LNCaP clone FGC (cell line): ENCODE measurements at regions not wholly inside any gene's neighbourhood (a gene's known extent, or its start where the extent isn't known, plus 50 kb on each side); places are given as distances from the start of the nearest gene placed in this dataset.
"Not testable (repeated sequence)": the region's sequence is repeated elsewhere in the genome, so short reads cannot be mapped to it uniquely, and the experiment has no call there.

Source experiments
- DNase-seq: peaks from one replicate; pipeline ENCODE4 v3.0.0-alpha.2; 2011; ENCODE audit warnings: low read depth
- H3K4me3 ChIP-seq: 2 replicates; pipeline ENCODE4 v1.5.1; 2011; ENCODE audit warnings: mild to moderate bottlenecking, low read depth, low read length, control low read depth
- TF ChIP-seq, protein P1 (sequence below): IDR thresholded peaks from 2 replicates; pipeline ENCODE4 v1.5.1; 2012; ENCODE audit warnings: mild to moderate bottlenecking; ENCODE audit not compliant: control insufficient read depth, insufficient read depth; ENCODE audit errors: extremely low read depth

DNA sequence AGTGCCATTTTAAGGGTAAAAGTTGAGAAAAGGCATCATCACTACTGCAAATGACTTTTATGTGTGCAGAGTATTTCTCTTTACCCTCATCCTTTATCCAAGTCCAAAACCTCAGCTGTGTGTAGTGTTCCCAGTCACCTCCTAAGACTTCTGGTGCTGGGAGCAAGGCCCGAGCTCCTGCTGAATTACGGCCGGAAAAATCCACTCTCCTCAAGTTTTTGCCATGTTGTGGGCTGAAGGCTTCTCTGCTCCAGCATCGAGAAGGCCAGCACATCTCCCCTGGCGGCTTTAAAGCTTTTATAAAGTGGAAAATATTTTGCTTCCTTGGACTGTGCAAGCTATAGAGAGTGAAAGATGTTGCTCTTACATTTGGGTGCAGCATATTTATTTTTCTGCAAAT lies 153.2 kb upstream of the THBS2 start:
- TF ChIP-seq, protein P1, sequence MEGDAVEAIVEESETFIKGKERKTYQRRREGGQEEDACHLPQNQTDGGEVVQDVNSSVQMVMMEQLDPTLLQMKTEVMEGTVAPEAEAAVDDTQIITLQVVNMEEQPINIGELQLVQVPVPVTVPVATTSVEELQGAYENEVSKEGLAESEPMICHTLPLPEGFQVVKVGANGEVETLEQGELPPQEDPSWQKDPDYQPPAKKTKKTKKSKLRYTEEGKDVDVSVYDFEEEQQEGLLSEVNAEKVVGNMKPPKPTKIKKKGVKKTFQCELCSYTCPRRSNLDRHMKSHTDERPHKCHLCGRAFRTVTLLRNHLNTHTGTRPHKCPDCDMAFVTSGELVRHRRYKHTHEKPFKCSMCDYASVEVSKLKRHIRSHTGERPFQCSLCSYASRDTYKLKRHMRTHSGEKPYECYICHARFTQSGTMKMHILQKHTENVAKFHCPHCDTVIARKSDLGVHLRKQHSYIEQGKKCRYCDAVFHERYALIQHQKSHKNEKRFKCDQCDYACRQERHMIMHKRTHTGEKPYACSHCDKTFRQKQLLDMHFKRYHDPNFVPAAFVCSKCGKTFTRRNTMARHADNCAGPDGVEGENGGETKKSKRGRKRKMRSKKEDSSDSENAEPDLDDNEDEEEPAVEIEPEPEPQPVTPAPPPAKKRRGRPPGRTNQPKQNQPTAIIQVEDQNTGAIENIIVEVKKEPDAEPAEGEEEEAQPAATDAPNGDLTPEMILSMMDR = no peak
- DNase-seq = no peak

DNA sequence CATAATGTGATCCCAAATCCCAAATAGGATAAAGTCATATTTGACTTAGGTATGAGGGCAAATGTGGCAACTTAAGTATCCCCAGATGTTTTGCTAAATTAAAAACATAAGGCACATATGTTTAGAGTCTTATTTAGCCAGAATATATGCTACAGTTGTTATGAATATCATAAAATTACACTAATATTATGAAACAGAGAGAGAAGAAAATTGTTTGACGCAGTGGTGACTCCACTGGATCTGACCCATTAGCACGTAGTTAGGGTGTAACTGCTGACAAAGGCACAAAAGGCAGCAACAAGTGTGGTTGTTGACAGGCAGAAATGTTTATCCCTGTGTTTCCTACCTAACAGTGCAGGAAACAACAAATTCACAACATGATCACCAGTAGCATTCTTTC lies 152.4 kb upstream of the THBS2 start:
- TF ChIP-seq, protein P1 = no peak
- no peak overlapping the region for H3K4me3 ChIP-seq
- DNase-seq = no peak

More for the DNA sequence above, 153.2 kb upstream of the THBS2 start:
- no peak overlapping the region for H3K4me3 ChIP-seq

DNA sequence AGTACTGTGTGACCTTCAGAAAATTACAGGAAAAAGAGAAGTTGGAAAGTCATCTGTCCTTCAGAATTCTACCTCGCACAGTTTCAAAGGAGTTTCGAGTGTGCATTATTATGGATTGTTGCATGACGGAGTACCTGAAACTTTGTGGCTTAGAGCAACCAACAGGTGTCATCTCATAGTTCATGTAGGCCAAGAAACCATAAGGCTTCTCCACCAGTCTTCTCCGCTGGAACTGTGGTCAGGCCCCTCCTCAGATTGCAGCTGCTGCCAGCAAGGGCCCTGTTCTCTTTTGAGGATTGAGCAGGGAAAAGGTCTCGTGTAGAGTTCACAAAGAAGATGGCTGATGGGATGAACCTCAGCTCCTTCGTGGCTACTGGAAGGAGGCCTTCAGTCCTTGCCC lies 151.2 kb upstream of the THBS2 start:
- TF ChIP-seq, protein P1 = no peak
- DNase-seq = no peak
- H3K4me3 ChIP-seq = no peak overlapping the region

DNA sequence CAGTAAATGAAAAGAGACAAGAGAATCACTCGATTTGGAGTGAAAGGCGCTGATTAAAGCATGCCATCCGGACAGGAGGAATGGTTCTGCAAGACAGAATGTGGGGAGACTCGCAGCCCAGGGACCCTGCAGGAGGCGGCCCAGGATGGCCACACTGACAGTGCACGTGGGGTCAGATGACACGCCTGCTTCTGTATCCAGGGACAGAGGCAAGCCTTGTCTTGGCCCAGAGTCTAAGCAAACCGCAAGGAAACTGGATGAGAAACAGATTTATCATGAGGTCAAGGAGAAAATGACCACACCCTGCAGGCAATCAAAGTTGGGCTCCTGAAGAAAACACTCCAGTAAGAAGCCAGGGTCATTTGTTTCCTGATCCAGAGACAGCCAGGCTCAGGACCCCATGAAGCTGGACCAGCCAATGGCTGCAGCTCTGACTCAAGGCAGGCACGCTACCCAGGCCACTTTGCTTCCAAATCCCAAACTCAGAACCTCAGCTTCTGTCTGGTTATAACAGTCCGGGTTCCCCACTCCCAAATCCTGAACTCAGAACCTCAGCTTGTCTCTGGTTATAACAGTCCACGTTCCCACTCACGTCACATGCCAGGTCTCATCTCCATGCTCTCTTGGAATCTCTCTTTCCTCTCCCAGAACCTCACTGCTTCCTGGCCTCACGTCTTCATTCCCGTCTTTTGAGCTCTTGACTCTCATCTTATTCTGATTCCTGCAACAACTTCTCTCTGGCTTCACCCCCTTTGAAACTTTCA lies 144.9 kb upstream of the THBS2 start:
- H3K4me3 ChIP-seq = no peak overlapping the region
- no peak for DNase-seq
- TF ChIP-seq, protein P1 = no peak

DNA sequence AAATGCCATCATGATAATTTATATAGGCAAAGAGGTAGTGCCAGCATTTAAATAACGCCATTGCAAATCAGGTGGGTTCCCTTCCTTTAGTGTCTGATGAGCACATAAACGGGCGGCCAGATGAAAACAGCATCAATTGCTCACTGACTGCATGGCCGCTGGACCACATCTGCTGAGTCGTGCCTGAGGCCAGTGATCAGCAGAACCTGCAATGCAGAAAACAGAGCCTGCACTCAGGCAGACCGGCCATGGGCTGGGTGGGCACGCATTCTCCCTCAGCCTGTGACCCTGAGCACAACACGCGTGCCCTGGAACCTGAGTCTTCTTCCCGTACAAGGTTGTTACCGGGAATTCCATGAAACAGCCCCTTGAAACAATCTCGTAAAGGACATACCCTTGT lies 144.0 kb upstream of the THBS2 start:
- TF ChIP-seq, protein P1 = no peak
- no peak overlapping the region for H3K4me3 ChIP-seq
- DNase-seq = no peak

DNA sequence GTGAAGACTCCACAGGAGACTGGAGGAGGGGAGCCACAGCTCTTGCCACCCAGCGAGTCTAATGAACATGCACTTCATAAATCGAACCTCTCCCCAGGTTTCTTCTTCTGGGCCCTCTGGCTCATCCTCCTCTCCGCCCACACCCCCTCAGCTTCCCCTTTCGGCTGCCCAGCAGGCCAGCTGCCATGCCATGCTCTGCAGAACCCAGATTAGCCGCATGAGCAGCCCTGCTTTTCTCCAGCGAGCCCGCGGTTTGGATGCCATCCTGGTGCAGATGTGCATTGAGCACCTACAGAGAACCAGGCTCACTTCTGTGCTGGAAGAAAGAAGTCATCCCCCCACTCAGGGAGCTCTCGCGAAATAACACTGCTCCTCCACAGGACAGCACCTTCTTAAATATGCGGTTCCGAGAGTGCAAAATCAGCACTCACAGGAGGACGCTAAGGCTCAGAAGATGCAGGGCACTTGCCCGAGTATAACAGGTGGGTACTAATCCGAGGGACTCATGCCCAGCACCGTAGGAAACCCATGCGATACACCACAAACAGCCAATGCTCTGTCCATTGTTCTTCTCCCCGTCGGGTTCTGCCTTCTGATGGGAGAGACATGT lies 143.0 kb upstream of the THBS2 start:
- no peak overlapping the region for H3K4me3 ChIP-seq
- TF ChIP-seq, protein P1 = no peak
- DNase-seq = no peak

DNA sequence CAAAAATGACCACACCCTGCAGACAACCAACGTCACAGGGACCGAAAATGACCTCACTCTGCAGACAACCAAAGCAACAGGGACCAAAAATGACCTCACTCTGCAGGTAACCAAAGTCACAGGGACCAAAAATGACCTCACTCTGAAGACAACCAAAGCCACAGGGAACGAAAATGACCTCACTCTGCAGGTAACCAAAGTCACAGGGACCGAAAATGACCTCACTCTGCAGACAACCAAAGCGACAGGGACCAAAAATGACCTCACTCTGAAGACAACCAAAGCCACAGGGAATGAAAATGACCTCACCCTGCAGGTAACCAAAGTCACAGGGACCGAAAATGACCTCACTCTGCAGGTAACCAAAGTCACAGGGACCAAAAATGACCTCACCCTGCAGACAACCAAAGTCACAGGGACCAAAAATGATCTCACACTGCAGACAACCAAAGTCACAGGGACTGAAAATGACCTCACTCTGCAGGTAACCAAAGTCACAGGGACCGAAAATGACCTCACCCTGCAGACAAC lies 142.4 kb upstream of the THBS2 start:
- not testable (repeated sequence) for H3K4me3 ChIP-seq, DNase-seq
